HS-5 (cell line): ENCODE measurements at regions not wholly inside any gene's neighbourhood (a gene's known extent, or its start where the extent isn't known, plus 50 kb on each side); places are given as distances from the start of the nearest gene placed in this dataset.

Experiments used
- DNase-seq: peaks from one replicate; pipeline ENCODE4 v3.0.0-alpha.2; 2012; ENCODE audit warnings: low read depth

DNA sequence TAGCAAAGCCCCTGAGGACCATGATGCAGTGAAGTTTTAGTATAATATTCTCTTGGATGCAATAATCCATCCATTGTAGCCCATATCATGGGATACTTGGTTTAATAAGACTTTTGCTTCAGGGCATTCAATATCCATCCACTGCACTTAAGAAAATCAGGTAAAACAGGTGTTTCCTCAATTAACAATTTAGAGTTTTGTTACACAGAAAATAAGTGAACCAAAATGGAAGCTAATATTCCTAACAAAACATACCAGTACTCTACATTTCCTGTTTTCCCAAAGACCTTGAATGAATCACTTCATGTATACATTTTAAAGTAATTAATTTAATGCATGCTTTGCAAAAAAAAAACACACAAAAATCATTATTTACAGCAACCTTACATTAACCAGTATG, 305.6 kb downstream of the NR2F1-AS1 start:
- no peak for DNase-seq

- no peak for DNase-seq
Observed at GRCh38 chr5:93274291-93274690, 306.7 kb downstream of the NR2F1-AS1 start.

DNA sequence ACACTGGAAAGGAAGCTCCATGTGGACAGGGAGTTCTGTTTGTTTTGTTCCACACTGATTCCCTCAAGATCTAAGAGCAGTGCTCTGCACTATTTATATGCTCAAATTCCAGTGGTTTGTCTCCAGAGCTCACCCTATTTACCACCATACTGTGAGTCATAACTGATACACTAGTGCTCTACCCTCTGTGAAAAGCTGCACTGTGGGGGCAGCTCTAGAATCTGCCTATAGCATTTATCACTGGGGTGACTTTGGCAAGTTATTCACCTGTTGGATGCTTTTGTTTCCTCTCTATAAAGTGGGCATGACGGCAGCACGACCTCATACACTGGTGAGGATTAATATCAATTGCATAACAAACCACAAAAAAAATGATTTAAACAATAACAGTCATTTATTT, 307.8 kb downstream of the NR2F1-AS1 start:
- DNase-seq = no peak

GRCh38 chr5:93272108-93272507, 308.9 kb downstream of the NR2F1-AS1 start:
- no peak for DNase-seq

- no peak for DNase-seq
Observed at GRCh38 chr5:93267736-93268135, 313.3 kb downstream of the NR2F1-AS1 start.

GRCh38 chr5:93267276-93267675, 313.7 kb downstream of the NR2F1-AS1 start:
- DNase-seq = no peak

DNA sequence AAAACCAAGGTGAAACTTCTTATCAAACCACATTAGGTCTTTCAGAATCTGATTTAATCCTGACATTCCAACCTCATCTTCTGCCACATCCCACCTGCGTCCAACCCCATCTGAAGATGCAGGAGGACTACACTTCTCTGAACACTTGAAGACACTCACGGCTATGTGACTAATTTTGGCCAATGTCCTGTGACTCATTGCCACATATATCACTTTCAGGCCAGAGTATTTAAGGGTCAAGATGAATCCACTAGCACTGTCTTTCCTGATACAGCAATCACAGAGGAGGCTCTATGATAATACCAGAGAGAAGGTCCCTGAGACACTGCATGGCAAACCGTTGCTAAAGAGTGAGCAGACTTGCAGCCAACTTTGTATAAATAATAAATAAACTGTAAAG, 323.4 kb downstream of the NR2F1-AS1 start:
- DNase-seq = no peak

DNA sequence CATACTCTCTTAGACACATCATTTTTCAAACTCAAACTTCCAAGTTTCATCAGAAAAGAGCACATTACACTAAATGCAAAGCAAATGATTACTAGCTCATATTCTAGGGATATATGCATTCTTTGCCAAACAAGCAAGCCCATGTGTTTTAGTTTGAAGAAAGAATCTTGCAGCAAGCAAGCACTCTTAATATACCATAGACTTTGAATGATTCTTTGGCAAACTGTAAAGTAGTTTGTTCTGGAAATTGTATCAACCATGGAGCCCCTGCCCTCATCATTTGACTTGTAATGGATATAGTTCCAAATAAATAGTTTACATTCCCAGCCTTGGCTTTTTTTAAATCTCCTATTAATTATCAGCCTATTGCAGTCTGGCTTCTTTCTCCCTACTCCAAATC, 325.2 kb downstream of the NR2F1-AS1 start:
- no peak for DNase-seq

DNA sequence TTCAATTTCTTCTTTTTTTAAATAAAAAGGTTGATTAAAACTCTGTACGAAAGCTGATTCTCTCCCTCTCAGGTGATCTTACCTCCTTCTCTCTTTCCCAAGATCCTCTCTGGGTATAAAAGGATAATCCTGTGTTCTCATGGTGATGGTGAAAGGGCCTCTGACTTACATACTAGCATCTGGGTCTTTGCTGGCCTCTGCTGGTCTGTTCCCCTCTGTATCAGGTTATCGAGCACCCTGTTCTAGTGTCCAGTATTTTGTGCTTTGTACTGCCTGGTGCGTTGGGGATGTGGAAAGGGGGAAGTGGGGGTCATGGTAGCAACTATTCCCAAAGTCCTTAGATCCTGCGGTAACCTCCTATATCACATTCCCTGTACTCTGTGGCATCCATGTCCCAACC, 328.9 kb downstream of the NR2F1-AS1 start:
- no peak for DNase-seq

- no peak for DNase-seq
Observed at GRCh38 chr5:93251347-93251746, 329.7 kb downstream of the NR2F1-AS1 start.

GRCh38 chr5:93250424-93250823, 330.6 kb downstream of the NR2F1-AS1 start:
- no peak for DNase-seq

DNA sequence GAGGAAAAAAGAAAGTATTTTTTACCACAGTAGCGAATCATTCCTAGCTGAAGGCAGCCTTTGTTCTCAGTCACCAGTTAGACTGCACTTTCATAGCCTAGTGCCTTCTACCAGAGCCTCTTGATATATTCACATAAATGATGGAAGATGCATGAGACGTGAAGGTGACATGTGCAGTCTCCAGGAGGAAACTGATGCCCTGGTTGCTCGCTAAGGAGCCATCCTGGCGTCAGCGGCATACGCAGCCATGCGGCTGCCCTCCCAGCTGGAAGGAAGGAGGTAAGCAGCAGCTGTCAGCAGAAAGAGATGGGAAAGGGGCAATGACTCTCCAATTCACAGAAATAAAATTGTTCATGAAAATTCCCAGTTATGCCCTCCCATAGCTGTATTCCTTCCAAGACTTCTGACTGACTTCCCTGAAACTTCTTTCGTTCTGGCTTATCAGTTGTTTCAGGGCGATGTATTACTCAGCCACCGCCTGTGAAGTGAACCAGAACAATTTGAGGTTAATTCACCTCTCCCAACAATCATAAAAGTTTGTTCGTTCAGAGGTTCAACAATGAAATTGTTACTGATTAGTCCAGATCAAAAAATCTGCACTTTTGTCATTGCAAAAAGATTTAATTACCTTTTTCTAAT, 331.2 kb downstream of the NR2F1-AS1 start:
- DNase-seq = no peak

GRCh38 chr5:93247105-93247504, 333.9 kb downstream of the NR2F1-AS1 start:
- no peak for DNase-seq

GRCh38 chr5:93246090-93246855, 334.7 kb downstream of the NR2F1-AS1 start:
- DNase-seq = no peak

DNA sequence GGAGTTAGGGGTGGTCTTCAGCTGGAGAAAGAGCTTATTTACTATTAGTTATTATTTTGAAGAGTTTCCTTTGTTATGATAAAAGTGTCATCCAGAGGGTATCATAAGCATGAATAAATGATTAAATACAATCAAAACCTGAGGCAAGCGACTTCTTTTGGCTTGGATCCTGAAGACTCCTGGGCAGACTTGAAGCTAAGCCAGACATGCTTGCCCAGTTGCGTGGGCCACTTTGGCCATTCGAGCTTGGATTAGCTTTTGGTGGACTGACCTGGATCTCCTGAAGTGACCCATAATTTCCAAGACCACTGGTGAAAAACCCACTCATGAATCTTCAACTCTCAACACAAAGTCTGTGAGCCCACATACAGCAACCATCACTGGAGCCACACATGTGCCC, 335.8 kb downstream of the NR2F1-AS1 start:
- no peak for DNase-seq

DNA sequence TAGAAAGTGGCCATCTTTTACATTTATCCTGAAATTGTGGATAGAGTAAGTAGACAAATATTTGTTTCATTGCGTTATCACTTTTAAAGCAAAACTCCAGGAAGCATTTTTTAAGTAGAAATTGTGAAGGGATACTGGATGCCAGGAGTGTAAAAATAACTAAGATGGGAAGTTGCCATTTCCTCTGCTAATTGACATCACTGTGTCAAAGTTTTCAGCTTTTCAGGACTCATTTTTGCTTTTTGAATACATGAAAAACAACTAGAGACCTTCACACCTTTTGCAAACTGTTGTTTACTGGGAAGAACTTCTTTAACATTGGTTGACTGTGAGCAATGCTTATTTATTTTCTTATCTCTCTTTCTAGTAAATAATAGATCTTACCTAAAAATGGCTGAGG, 337.5 kb downstream of the NR2F1-AS1 start:
- no peak for DNase-seq

- no peak for DNase-seq
Observed at GRCh38 chr5:93240228-93240834, 340.7 kb downstream of the NR2F1-AS1 start.

- DNase-seq = peak; percentile 26
Observed at GRCh38 chr5:93236807-93237421, 344.1 kb downstream of the NR2F1-AS1 start.

DNA sequence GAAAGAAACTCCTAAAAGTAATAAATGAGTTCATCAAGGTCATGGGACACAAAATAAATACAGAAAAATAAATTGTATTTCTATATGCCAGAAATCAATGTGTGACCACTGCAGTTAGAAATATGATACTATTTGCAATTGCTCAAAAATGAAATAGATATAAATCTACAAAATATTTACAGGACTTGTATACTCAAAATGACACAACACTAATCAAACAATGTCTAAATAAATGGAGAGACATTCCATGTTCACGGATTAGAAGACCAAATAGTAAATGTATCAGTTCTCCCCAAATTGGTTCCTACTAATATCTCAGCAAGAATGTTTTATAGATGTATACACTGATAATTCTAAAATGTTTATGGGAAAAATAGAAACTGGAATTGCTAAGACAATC, 345.3 kb downstream of the NR2F1-AS1 start:
- DNase-seq = no peak

DNA sequence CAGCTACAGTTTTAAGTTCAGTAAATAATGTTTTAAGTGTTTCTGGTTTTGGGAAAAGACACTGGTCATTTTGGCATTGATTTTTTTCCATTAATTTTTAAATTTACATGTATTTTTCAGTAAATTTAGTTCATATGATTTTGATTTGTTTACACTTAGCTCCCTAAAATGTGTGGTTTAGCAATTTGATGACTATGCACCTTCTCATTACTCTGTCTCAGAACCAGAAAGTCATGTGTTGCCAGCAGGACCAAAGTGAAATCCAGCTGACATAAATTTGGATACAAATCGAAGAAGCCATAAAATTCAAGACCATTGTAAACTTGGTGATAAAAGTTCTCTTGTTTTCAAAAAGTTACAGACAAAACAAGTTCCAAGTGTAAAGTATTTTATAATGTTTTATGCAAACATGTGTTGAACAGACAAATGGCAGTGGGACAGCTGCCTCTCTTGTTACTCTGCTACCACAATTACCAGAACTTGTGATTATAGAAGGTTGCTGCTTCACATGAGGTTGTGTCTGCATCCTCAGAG, 354.8 kb downstream of the NR2F1-AS1 start:
- no peak for DNase-seq

- DNase-seq = no peak
Observed at GRCh38 chr5:93225748-93226147, 355.3 kb downstream of the NR2F1-AS1 start.

- no peak for DNase-seq
Observed at GRCh38 chr5:93224624-93225023, 356.4 kb downstream of the NR2F1-AS1 start.

- no peak for DNase-seq
Observed at GRCh38 chr5:93221773-93222172, 359.2 kb downstream of the NR2F1-AS1 start.
